SKM-1 treated with dmso at 0.1 percent for 144 hours (cell line): ENCODE measurements at regions not wholly inside any gene's neighbourhood (a gene's known extent, or its start where the extent isn't known, plus 50 kb on each side); places are given as distances from the start of the nearest gene placed in this dataset.
A peak's percentile ranks its signal among the peaks of the same experiment; 100 is the strongest.

Experiments used
- DNase-seq: peaks from one replicate; lab custom pipeline; 2025; ENCODE audit not compliant: unreplicated experiment; lab: John Stamatoyannopoulos, UW

DNA sequence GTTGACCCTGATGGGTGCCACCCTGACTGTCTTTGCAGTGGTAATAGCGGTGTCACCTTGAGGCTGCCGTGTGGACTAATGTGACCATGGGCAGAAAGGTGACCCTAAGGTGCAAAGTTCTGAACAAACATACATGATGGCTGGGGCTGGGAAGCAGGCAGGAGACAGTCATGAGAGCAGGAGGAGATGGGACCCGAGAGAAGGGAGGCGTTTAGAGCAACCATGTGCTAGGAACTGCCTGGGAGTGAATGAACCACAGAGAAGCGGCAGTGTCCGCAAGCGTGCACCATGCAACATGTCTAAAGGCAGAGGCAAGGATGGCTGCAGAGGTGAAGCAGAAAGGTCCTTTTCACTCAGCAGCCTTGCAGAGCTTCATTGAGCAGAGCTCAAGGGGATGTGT is 113.1 kb upstream of the GDF10 start:
- no peak for DNase-seq

DNA sequence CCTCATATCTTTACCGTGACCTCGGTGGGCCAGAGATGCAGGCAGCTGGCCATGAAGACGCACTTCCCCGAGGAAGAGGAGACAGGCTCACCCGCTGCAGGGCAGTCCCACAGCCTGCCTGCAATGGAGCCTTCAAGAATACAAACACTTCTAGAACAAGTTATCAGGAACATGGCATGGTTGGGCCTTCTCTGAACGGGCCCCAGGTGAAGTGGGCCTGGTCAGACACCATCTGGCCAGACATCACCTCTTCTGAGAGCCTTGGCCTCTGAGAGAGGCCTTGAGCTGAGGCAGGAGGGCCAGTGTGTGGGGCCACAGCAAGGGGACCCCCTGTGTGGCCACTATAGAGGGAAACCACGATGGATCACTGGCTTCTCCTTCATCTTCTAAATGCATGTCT is 112.4 kb upstream of the GDF10 start:
- DNase-seq: no peak

DNA sequence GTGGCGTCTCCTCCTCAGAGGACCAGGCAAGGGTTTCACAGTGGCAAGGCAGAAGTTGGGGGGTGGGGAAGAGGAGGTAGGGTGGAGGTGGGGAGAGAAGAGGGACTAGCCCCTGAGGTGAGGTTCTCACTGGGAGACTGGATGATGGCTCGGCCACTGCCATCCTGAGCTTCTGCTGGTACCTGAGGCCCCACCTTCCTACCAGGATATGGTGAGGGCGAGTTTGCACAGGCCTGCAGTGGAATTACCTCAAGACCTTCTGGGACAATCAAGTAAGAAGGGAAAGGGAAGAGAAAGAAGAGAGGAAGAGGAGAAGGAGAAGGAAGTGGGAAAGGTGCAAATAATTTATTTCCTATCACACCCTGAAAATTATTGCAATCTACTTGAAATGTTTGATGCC is 111.8 kb upstream of the GDF10 start:
- DNase-seq: no peak

DNA sequence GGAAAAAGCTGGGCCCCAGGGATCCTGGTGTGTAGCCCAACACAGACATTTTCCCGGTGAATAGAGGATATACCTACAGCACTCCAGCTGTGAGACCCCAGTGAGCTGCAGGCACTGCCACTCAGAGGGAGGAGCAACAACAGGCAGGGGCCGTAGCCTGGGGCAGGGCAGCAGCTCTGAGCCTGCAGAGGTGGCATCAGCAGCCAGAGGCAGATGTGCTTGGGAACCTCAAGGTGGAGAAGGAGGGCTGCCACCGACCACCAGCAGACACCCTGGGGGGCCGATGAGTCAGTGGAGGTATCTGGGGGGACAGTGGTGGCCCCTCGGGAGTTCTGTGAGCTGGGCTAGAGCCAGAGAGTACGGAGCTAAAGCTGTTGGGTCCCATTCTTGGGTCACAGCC is 110.2 kb upstream of the GDF10 start:
- no peak for DNase-seq

DNA sequence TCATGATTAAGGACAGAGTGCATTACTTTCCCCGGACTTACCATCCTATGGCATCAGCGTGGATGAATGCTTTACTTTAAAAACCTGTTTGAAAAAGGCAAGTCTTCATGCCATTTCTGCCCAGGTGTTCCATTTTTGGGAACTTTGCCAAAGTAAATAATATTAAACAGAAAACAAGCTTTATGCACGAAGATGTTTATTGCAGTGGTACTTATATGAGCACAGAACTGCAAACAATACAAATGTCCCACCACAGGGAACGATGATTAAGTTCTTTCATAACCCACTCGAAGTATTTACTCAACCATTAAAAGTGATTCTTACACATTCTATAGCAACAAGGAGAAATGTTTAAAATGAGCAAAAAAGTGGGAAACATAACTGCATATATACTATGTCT is 109.7 kb upstream of the GDF10 start:
- DNase-seq: no peak

DNA sequence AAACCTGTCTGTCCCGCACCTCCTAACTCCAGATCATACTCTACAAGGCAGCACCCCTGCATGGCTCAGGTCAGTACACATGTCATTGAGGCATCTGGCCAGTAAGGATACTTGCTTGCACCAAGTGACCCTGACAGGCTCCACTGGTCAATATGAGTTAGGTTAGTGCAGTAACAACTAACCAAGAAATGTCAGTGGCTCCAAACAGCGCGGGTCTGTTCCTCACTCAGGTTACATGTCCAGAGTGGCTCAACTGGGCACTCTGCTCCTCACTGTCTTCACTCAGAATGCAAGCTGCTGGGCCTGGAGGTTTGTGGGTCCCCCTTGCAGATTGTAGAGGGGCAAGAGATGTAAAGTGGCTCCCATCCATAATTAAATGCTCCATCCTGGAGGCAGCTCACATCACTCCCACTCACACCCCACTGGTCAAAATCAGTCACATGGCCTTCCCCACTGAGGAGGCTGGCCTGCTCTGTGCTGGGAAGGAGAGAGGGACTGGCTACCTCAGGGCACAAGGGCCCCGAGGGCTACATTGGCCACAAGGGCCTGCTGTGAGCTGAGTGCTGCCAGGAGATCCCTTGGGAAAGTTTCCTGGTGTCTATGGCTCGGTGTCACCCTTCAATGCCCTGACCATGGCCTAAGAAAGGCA is 109.1 kb upstream of the GDF10 start:
- no peak for DNase-seq

DNA sequence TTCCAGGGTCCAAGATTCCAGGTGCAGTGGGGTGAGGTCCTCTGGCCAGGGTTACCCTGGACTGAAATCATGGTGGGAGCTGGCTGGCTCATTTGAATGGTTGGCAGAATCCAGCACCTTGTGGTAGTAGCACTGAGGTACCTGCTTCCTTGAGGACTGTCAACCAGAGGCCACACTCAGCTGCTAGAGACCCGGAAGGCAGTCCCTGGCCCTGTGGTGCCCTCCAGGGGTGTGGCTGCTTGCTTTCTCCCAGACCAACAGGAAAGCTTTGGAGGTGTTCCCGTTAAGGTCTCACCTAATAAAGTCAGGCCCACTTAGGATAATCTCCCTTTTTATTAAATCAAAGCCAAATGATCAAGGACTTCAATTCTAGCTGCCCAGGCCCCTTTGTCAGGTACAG is 107.7 kb upstream of the GDF10 start:
- DNase-seq: no peak

DNA sequence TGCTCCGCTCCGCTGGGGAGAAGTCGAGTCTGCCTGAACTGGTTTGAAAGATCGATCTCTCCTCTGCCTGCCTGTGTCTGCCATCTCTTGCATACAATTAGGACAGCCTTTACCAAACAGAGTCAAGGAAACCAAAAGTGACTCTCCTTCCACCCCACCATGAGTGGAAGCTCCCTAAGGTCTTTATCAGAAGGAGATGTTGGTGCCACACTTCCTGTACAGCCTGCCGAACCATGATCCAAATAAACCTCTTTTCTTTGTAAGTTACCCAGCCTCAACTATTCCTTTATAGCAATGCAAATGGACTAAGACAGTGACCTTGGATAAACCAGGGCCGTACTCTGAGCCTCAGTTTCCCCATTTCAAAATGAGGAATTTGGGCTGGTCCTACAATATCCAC is 106.3 kb upstream of the GDF10 start:
- DNase-seq: no peak

DNA sequence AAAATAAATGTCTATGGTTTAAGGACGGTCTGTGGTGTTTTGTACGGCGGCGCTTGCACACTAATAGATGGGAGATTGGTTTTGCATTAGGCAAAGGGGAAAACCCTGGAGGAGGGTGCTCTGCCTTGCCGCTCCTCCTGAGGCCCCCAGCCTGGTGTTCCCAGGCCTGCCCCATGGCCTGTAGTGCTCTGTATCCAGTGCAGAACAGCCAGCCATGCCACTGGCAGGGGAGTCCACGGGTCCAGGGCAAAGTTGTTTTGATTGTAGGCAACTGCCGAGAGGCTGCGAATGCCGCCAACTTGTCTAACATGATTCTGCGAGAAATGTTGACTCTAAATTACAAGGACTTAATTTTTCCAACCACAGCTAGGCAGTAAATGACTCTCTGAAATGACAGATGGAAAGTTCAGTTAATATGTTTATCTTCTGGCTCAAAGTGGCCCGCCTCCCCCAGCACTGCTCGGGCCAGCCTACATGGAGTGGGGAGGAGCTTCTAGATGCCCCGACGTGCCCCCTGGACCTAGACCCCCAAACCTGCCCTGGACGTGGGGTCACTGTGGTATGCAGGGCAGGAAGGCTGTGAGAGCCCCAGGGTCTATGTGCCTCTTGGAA is 104.6 kb upstream of the GDF10 start:
- DNase-seq: no peak

DNA sequence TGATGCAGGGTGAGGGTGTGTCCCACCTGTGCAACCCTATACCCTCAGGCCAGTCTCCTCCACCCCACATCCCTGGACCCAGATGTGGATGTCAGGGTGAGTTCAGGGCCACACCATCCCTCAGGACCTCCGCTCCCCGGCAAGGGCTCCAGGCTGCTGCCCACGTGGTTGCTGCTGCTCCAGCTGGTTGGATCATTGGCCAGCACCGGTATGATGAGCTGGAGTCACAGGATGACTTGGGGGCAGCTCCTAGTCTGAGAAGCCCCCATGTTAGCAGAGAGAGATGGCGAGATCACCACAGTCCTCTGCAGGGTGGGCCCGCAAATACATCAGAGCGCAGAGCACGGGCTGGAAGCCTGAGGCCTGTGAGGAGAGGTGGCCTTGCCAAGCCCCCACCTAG is 103.3 kb upstream of the GDF10 start:
- no peak for DNase-seq

DNA sequence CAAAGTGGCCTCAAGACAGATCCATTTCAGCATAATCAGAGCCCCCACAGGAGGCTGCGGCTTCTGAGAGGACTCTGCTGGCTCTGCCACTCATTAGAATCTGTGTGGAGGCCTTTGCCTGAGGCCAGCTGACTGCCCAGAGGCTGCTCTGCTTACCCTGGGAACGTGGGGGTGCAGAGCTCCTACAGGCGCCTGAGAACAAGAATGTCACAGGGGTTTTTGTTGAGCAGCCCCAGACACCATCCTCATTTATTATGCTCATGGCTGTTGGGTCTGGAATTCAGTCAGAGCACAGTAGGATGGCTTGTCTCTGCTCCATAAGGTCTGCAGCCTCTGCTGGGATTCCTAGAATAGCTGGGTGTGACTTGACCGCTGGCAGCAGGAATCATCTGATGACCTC is 101.8 kb upstream of the GDF10 start:
- DNase-seq: no peak

DNA sequence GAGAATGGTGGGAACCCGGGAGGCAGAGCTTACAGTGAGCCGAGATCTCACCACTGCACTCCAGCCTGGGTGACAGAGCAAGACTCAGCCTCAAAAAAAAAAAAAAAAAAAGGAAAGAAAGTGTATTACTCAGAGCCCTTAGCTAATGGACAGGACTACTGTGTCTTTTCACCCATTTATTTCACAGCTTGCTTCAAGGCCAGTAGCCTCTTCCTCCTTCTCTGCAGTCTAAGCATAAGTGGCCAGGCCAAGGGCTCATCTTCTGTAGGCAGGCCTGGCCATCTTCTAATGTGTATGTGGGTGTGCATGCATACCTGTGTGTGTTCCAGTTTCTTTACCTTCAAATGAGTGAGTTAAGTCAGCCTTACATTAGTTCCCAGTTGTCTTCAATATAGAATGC is 94.8 kb upstream of the GDF10 start:
- DNase-seq: no peak

DNA sequence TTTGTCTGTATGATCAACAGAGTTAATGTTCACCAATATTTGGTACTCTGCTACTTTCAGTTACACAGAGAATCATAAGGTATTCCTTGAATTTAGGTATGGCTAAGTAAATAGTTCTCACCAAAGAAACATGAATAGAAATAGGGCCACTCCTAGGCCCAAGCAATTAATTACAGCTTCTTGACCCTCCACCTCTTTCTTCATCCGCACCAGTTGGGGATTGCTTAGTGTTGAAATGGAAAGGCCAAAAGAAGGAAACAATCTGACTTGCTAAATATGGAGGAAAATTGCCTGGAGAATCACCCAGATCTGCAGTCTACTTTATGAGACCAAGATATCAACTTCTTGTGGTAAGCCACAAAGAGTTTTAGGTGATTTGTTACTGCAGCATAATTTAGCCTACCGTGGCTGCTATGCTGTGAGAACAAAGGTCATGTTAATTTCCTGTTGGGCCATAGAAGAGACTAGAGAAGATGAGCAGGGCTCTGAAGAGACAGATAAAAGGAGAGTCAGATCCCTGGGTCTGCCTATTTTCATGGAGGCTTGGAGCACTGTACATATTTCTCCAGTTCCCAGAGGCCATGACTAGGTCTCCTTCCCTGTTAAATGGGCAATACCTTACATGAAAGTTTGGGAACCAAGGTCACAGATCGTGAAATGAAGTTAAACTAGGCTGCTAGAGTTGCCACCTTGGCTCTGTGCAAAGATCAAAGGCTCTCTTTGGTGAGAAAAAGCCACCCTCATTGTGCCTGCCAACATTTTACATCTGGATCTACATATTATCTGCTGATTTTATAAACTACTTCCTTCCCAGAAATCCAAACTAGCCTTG is 93.3 kb upstream of the GDF10 start:
- DNase-seq: peak; percentile 16

DNA sequence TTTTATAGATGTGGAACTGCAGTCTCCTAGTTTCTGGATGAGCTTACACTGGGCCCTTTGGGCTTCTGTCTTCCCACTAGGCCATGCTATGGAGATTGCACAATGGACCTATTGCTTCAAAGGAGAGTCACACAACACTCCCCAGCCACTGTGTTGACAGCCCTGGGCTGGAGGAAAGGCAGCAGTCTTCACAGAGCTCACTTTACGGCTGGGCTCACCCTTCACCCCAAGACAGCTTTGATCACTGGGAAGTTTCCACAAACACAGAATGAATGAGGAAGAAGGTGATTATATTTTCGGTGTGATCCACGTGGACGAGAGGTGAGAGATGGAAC is 92.7 kb upstream of the GDF10 start:
- peak; percentile 81 for DNase-seq

DNA sequence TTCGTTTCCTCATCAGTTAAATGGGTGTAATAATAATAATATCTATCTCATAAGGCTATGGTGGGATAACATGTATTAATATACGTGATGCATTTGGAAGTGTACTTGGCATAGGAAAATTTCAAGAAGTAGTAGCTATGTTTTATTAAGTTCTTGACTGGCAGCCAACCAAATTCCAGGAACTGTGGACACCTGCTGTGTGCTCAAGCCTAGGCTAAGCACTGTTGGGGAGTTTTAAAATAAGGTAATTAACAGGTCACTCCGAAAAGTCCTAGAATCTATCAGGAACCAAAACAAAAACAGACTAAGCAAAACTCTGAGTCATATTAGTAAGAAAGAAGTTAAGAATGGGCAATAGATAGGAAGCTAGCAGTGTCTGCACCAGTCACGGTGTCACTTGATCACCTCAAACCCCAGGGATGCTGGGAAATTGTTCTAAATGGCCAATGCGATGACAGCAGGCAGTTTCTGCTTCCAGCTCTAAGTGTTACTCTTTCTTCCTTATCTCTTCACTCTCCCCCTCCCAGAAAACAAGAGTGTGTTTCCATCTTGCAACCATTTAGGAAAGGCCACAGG is 92.0 kb upstream of the GDF10 start:
- no peak for DNase-seq

DNA sequence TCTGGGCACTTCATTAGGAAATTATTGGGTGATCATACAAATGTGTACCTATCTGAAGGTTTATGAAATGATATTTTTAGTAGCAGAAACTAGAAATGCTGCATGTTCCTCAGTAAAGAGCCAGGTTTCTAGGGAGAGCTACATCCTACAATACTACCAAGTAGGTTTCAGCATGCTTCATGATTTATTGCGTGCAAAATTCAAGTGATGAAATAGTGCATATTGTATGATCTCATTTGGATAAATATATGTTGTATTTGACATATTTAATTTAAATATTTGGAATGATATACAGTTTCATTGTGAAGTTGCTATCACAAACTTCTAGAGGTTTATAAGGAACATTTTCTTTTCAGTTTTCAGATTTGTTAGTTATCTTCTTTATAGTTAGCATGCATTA is 90.5 kb upstream of the GDF10 start:
- DNase-seq: no peak

DNA sequence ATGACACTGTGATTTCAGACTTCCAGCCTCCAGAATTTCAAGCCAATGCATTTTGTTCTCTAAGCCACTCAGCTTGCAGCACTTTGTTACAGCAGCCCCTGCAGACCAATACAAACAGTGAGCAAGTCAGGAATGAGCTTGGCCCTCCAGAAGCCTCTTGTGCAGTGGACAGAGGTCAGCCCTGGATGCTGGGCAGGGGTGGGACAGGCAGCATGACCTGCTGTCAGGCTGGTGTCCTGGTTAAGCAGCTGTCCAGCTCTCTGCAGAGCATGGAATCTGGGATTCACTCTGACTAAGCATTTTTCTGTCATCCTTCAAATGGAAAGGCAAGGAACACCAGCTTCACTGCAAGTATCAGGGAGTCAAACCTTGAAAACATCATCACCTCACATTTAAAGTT is 85.5 kb upstream of the GDF10 start:
- no peak for DNase-seq

DNA sequence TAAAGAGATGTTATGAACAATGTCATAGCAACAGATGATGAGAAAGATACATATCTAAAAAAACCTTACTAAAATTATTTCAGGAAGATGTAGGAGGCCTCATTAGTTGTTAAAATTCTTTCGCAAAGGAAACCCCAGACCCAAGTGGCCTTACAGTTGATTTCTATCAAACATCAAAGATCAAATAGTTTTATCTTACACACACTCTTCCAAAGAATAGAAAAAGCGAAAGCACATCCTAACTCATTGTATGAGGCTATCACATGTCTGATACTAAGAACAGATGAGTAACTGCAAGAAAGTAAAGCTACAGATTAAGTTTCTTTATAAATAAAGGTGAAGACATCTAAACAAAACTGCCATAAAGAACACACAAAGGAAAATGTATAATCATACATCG is 82.9 kb upstream of the GDF10 start:
- DNase-seq: no peak

DNA sequence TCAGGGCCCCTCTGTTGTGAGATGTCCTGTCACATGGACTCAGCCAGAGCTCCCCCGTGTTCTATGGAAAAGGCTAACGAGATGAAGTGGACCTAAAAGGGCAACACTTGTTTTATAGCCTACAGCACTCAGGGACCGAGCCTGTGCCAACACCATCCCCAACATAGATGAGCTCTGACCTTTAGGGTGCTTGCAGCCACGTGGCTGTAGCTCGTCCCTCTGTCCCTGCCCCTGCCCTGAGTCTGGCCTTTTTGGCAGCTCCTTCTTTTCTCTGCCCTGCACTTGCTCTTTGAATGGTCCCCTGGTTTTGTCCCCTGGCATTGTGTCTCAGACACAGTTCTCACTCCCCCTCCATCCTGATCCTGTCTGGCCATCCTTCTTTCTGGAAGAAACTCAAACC is 81.2 kb upstream of the GDF10 start:
- DNase-seq: no peak

DNA sequence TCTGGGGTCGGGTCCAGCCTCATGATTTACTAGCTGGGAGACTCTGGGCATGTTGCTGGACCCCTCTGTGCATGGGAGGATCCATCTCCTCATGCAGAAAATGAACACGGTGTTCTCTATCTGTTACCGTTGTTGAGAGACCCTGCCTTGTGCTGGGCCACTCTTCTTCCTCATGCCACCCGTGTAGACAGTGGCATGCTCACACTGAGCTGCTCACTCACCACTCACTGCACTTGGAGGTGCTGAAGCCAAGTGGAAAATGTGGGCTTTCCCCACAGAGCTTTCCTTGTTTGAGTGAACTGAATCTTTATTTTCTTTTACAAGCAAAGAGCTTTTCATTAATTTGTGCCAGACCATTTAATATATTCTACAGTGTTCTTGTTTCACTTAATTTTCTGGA is 77.5 kb upstream of the GDF10 start:
- no peak for DNase-seq

DNA sequence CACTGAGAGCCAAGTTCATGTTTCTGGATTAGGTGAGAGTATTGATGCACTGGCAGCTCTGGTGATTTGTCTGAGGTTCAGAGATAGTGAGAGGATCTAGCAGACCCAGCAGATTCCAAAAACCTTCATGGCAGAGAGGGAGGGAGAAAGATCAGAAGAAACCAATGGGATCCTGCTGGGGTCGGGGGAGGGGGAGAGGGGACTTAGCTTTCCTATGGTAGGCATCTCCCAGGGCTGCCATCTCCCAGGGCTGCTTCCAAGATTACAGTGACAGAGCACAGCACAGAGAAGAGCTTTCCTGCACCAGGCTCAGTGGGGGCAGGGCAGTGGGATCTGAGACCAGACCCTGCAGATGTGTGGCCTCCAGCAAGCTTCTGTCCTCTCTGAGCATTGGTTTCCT is 76.8 kb upstream of the GDF10 start:
- DNase-seq: no peak

DNA sequence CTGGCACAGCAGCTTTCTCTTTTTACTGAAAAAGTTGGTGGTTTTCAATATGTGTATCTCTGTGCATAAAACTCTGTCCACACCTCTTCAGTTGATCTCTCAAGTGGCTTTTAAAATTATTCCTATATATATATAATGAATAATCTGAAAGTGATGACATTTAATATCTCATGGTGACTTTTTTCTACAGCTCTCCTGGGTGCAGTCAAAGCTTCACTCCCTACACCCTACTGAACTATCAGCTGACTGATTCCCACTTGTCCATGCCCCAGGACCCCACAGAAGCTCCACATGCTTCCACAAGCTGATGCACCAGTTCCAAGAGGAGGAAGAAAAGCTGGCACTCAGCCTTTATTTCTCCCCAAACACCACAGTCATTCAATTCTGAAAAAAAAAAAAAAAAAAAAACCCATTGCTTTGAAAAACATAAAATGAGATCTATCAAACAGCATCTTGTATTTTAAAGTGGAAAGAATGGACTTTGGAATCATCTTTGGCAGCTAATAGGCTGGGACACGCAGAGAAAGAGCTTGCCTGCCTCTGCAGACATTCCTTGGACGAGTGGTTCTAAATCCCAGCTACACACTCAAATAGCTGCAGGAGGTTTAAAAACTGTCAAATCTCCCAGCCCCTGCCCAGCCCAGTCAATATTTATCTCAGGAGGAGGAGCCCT is 75.3 kb upstream of the GDF10 start:
- no peak for DNase-seq
